ENCODE measurements at regions not wholly inside any gene's neighbourhood (a gene's known extent, or its start where the extent isn't known, plus 50 kb on each side); places are given as distances from the start of the nearest gene placed in this dataset.

GRCh38 chrX:149383852-149384251 lies 121.3 kb downstream of the IDS start:
- TF ChIP-seq, protein P1, sequence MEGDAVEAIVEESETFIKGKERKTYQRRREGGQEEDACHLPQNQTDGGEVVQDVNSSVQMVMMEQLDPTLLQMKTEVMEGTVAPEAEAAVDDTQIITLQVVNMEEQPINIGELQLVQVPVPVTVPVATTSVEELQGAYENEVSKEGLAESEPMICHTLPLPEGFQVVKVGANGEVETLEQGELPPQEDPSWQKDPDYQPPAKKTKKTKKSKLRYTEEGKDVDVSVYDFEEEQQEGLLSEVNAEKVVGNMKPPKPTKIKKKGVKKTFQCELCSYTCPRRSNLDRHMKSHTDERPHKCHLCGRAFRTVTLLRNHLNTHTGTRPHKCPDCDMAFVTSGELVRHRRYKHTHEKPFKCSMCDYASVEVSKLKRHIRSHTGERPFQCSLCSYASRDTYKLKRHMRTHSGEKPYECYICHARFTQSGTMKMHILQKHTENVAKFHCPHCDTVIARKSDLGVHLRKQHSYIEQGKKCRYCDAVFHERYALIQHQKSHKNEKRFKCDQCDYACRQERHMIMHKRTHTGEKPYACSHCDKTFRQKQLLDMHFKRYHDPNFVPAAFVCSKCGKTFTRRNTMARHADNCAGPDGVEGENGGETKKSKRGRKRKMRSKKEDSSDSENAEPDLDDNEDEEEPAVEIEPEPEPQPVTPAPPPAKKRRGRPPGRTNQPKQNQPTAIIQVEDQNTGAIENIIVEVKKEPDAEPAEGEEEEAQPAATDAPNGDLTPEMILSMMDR (IDR thresholded peaks at IDR 0.05) = no peak
- TF ChIP-seq ZFX (IDR thresholded peaks at IDR 0.05; ENCODE audit: borderline replicate concordance) = no peak

All from 22Rv1 (cell line).